HG02840 (cell line): ENCODE measurements at regions not wholly inside any gene's neighbourhood (a gene's known extent, or its start where the extent isn't known, plus 50 kb on each side); places are given as distances from the start of the nearest gene placed in this dataset.
"Not testable (repeated sequence)": the region's sequence is repeated elsewhere in the genome, so short reads cannot be mapped to it uniquely, and the experiment has no call there.

Experiments used
- ATAC-seq: cut with Tn5 transposase; IDR thresholded peaks from one replicate; pipeline ENCODE4 v1.9.1; 2021; ENCODE audit warnings: mild to moderate bottlenecking, moderate library complexity, moderate number of reproducible peaks; ENCODE audit not compliant: unreplicated experiment, low FRiP score

- ATAC-seq, result no peak
Measured at GRCh38 chr14:105919458-105920150, 393.2 kb downstream of the TMEM121 start.

GRCh38 chr14:105920151-105920700 lies 393.8 kb downstream of the TMEM121 start:
- ATAC-seq, result not testable (repeated sequence)

- not testable (repeated sequence) for ATAC-seq
Measured at GRCh38 chr14:105920803-105921755, 394.7 kb downstream of the TMEM121 start.

GRCh38 chr14:105921781-105922180 lies 395.4 kb downstream of the TMEM121 start:
- not testable (repeated sequence) for ATAC-seq

GRCh38 chr14:105923520-105924191 lies 397.3 kb downstream of the TMEM121 start:
- not testable (repeated sequence) for ATAC-seq

- ATAC-seq, result no peak
Measured at GRCh38 chr14:105924951-105925591, 398.7 kb downstream of the TMEM121 start.

- ATAC-seq, result no peak
Measured at GRCh38 chr14:105925615-105926372, 399.4 kb downstream of the TMEM121 start.

GRCh38 chr14:105926373-105927095 lies 400.2 kb downstream of the TMEM121 start:
- ATAC-seq, result no peak

- no peak for ATAC-seq
Measured at GRCh38 chr14:105927096-105928060, 401.0 kb downstream of the TMEM121 start.

- not testable (repeated sequence) for ATAC-seq
Measured at GRCh38 chr14:105928171-105929111, 402.1 kb downstream of the TMEM121 start.

- no peak for ATAC-seq
Measured at GRCh38 chr14:105929327-105930081, 403.1 kb downstream of the TMEM121 start.

- ATAC-seq, result no peak
Measured at GRCh38 chr14:105930572-105930971, 404.2 kb downstream of the TMEM121 start.

GRCh38 chr14:105931808-105932483 lies 405.6 kb downstream of the TMEM121 start:
- no peak for ATAC-seq

GRCh38 chr14:105933238-105933637 lies 406.9 kb downstream of the TMEM121 start:
- no peak for ATAC-seq

GRCh38 chr14:105935384-105935783 lies 409.0 kb downstream of the TMEM121 start:
- no peak for ATAC-seq
